ENCODE measurements at regions not wholly inside any gene's neighbourhood (a gene's known extent, or its start where the extent isn't known, plus 50 kb on each side); places are given as distances from the start of the nearest gene placed in this dataset.

- Histone ChIP-seq H3K27ac (ENCODE audit: low read depth in 1 of 2, low read length in 2 of 2) (no peak overlapping the region), H3K27me3 (ENCODE audit: control insufficient read depth in 4 of 4, insufficient read depth in 4 of 4, low read length in 3 of 4) (no peaks in the 10 kb centered on the region), H3K9ac (ENCODE audit: low read depth in 1 of 2, low read length in 2 of 2) (no peak overlapping the region), H3K4me1 (ENCODE audit: control insufficient read depth in 4 of 4, insufficient read depth in 4 of 4, low read length in 3 of 4) (no peaks in the 10 kb centered on the region), H3K4me3 (ENCODE audit: low read depth in 1 of 3, low read length in 3 of 3) (no peak overlapping the region), H3K36me3 (ENCODE audit: control insufficient read depth in 4 of 4, insufficient read depth in 3 of 4, low read depth in 1 of 4, low read length in 3 of 4) (no peaks in the 10 kb centered on the region), H3K9me3 (ENCODE audit: control insufficient read depth in 4 of 4, low read length in 3 of 4) (peaks cover 0 to 2% (median 0%) of the 10 kb centered on the region in 4 donors)
- no peak for TF ChIP-seq YY1 (IDR thresholded peaks at IDR 0.05)
- TF ChIP-seq, protein P1, sequence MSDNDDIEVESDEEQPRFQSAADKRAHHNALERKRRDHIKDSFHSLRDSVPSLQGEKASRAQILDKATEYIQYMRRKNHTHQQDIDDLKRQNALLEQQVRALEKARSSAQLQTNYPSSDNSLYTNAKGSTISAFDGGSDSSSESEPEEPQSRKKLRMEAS (IDR thresholded peaks at IDR 0.05): no peak
- TF ChIP-seq REST (IDR thresholded peaks at IDR 0.05): no peak
- TF ChIP-seq RXRA (IDR thresholded peaks at IDR 0.05): no peak
- no peak for DNase-seq (ENCODE audit: low spot score)
Observed at GRCh38 chr12:39032034-39032433, 126.6 kb upstream of the CPNE8 start.

DNA sequence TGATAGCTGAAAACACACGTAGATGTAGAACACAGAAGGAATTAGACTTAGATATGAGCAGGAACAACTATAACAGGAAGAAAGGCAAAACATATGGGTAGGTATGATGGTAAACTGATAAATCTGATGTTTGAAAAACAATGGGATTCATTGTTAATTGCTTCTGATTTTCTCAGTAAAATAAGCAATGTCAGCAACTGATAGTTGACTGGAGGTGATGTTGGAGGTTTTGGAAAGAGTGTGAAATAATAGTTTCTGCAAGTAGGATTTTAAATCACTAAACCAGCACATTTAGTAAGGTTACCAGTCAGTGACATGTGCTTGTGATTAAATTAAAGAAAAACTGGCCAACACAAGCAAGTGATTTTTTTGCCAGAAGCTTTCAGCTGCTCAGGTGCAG is 123.0 kb upstream of the CPNE8 start:
- no peaks in the 10 kb centered on the region for H3K4me1 ChIP-seq (ENCODE audit: control insufficient read depth in 4 of 4, insufficient read depth in 4 of 4, low read length in 3 of 4)
- H3K9me3 ChIP-seq (ENCODE audit: control insufficient read depth in 4 of 4, low read length in 3 of 4): peaks cover 0 to 3% (median 0%) of the 10 kb centered on the region in 4 donors
- WGBS: 57% methylated on average over 1 of the region's 1 CpG
- TF ChIP-seq EGR1 (IDR thresholded peaks at IDR 0.05; ENCODE audit: low read depth in 2 of 2) (no peak), HNF4G (IDR thresholded peaks at IDR 0.05) (no peak), HNF4A (conservative IDR thresholded peaks at IDR 0.05) (no peak), FOXA1 (IDR thresholded peaks at IDR 0.05) (no peak), YY1 (IDR thresholded peaks at IDR 0.05) (no peak), REST (IDR thresholded peaks at IDR 0.05) (no peak), GABPA (IDR thresholded peaks at IDR 0.05 in 1 of 2, conservative IDR thresholded peaks at IDR 0.05 in 1 of 2) (no peak), ZBTB33 (IDR thresholded peaks at IDR 0.05) (no peak), RAD21 (IDR thresholded peaks at IDR 0.05) (no peak), TAF1 (conservative IDR thresholded peaks at IDR 0.05) (no peak), CTCF (IDR thresholded peaks at IDR 0.05; ENCODE audit: low read depth, low read length, missing input control) (no peak)
- TF ChIP-seq, protein P2, sequence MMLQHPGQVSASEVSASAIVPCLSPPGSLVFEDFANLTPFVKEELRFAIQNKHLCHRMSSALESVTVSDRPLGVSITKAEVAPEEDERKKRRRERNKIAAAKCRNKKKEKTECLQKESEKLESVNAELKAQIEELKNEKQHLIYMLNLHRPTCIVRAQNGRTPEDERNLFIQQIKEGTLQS (IDR thresholded peaks at IDR 0.05): no peak
- no peak overlapping the region for H3K9ac ChIP-seq (ENCODE audit: low read depth in 1 of 2, low read length in 2 of 2)
- no peak overlapping the region for H3K27ac ChIP-seq (ENCODE audit: low read depth in 1 of 2, low read length in 2 of 2)
- no peak for DNase-seq (ENCODE audit: low spot score)
- no peaks in the 10 kb centered on the region for H3K36me3 ChIP-seq (ENCODE audit: control insufficient read depth in 4 of 4, insufficient read depth in 3 of 4, low read depth in 1 of 4, low read length in 3 of 4)
- no peaks in the 10 kb centered on the region for H3K27me3 ChIP-seq (ENCODE audit: control insufficient read depth in 4 of 4, insufficient read depth in 4 of 4, low read length in 3 of 4)
- H3K4me3 ChIP-seq (ENCODE audit: low read depth in 1 of 3, low read length in 3 of 3): no peak overlapping the region

Measured in liver (tissue), 8 donors.